Caco-2 (cell line): ENCODE measurements at regions not wholly inside any gene's neighbourhood (a gene's known extent, or its start where the extent isn't known, plus 50 kb on each side); places are given as distances from the start of the nearest gene placed in this dataset.
"Not testable (repeated sequence)": the region's sequence is repeated elsewhere in the genome, so short reads cannot be mapped to it uniquely, and the experiment has no call there.

Experiments
- BruUV-seq: library from RNA; stranded (reverse); fragments of 400-500 nt; replicated peaks from 2 replicates; lab custom pipeline; 2021; lab: Mats Ljungman, UMichigan
- CTCF ChIA-PET: fragments of 300-600 bp; sonication (Branson Sonifier 250); formaldehyde crosslinking; loops from one replicate; lab custom pipeline; 2022; ENCODE audit warnings: antibody characterized with exemption; lab: Charles Lee
- POLR2A ChIA-PET: fragments of 300-600 bp; sonication (Branson Sonifier 250); formaldehyde crosslinking; loops from one replicate; lab custom pipeline; 2022; ENCODE audit warnings: antibody characterized with exemption; lab: Charles Lee
- DNase-seq, 2 experiments: peaks; one replicate each; pipeline versions ENCODE4 v3.0.0 to v3.0.0-alpha.2; 2020 to 2022
- H3K27me3 ChIP-seq: replicated peaks from 2 replicates; pipeline ENCODE4 v1.6.0; 2011; ENCODE audit warnings: low read length; ENCODE audit not compliant: control insufficient read depth, insufficient read depth
- H3K36me3 ChIP-seq: 2 replicates; pipeline ENCODE4 v1.5.1; 2011; ENCODE audit warnings: low read length; ENCODE audit not compliant: control insufficient read depth, insufficient read depth
- H3K4me1 ChIP-seq: fragments of 250-450 bp; sonication (Bioruptor Pico); 2 replicates; pipeline ENCODE4 v1.5.1; 2020; ENCODE audit warnings: mild to moderate bottlenecking
- H3K4me3 ChIP-seq: 2 replicates; pipeline ENCODE4 v1.5.1; 2011; ENCODE audit warnings: low read depth, mild to moderate bottlenecking, control low read depth, low read length
- H3K9me3 ChIP-seq: fragments of 250-450 bp; sonication (Bioruptor Pico); 2 replicates; pipeline ENCODE4 v1.5.1; 2020; ENCODE audit warnings: mild to moderate bottlenecking, moderate library complexity
- H3K27ac Mint-ChIP-seq: one replicate; pipeline ENCODE4 v1.8.0; 2022; ENCODE audit warnings: mixed read lengths; ENCODE audit not compliant: unreplicated experiment
- H3K27me3 Mint-ChIP-seq: one replicate; pipeline ENCODE4 v1.8.0; 2022; ENCODE audit warnings: mixed read lengths; ENCODE audit not compliant: insufficient read depth, unreplicated experiment
- H3K36me3 Mint-ChIP-seq: one replicate; pipeline ENCODE4 v1.8.0; 2022; ENCODE audit warnings: mild to moderate bottlenecking, mixed read lengths; ENCODE audit not compliant: insufficient read depth, unreplicated experiment
- H3K4me1 Mint-ChIP-seq: one replicate; pipeline ENCODE4 v1.8.0; 2022; ENCODE audit warnings: low read depth, mixed read lengths; ENCODE audit not compliant: unreplicated experiment
- H3K4me3 Mint-ChIP-seq: one replicate; pipeline ENCODE4 v1.8.0; 2022; ENCODE audit warnings: mild to moderate bottlenecking, moderate library complexity, mixed read lengths; ENCODE audit not compliant: unreplicated experiment
- H3K9me3 Mint-ChIP-seq: one replicate; pipeline ENCODE4 v1.8.0; 2022; ENCODE audit warnings: mixed read lengths; ENCODE audit not compliant: unreplicated experiment
- CTCF ChIP-seq, 2 experiments: fragments of 200-600 bp in 1 of 2; IDR thresholded peaks; 1 replicate in 1 of 2; 2 replicates in 1 of 2; pipeline versions ENCODE4 v1.5.1 to v1.8.0; 2011 to 2022; ENCODE audit warnings: antibody characterized with exemption in 1 of 2, control low read depth in 1 of 2, inconsistent platforms in 1 of 2, low read depth in 1 of 2, low read length in 1 of 2, mild to moderate bottlenecking in 1 of 2, moderate library complexity in 1 of 2; ENCODE audit not compliant: insufficient read depth in 1 of 2, severe bottlenecking in 1 of 2, unreplicated experiment in 1 of 2
- intact Hi-C: fragments of 100-400 bp; cut with micrococcal nuclease; formaldehyde crosslinking; loops from one replicate; pipeline ENCODE4 v1.10.0; 2022; ENCODE audit not compliant: unreplicated experiment

DNA sequence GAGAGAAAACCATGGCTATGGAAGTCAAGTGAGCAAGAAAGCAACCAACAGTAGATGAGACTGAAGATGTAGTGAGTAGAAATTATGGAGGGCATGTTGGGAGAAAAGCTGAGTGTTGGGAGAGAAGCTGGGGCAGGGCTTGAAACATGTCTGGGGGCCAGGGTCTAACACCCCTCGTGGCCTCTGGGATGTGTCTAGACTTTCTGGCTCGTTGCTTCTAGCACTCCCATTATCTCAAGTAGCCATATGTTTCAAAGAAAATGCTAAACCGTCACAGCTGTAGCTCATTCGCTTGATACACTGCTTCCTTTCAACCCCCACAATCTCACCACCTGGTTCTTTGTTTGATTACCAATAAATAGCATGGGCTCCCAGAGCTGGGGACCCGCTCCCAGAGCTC is 83.8 kb upstream of the BCHE start:
- no peaks in the 10 kb centered on the region for H3K9me3 Mint-ChIP-seq
- intact Hi-C loops, result no loop called here
- no peak for TF ChIP-seq CTCF (IDR thresholded peaks at IDR 0.05; ENCODE audit: insufficient read depth in 1 of 2, low read depth in 1 of 2, low read length in 1 of 2, severe bottlenecking in 1 of 2, unreplicated experiment in 1 of 2)
- no peaks in the 10 kb centered on the region for H3K36me3 Mint-ChIP-seq
- Histone ChIP-seq H3K4me3 (no peak overlapping the region), H3K9me3 (no peaks in the 10 kb centered on the region), H3K27me3 (no peaks in the 10 kb centered on the region), H3K4me1 (no peaks in the 10 kb centered on the region), H3K36me3 (no peaks in the 10 kb centered on the region)
- H3K4me1 Mint-ChIP-seq, result no peaks in the 10 kb centered on the region
- DNase-seq, result no peak
- ChIA-PET POLR2A (no interaction called here), CTCF (no interaction called here)
- H3K4me3 Mint-ChIP-seq, result no peak overlapping the region
- no peak overlapping the region for H3K27ac Mint-ChIP-seq
- BruUV-seq, result no TSS peak
- H3K27me3 Mint-ChIP-seq, result no peaks in the 10 kb centered on the region

DNA sequence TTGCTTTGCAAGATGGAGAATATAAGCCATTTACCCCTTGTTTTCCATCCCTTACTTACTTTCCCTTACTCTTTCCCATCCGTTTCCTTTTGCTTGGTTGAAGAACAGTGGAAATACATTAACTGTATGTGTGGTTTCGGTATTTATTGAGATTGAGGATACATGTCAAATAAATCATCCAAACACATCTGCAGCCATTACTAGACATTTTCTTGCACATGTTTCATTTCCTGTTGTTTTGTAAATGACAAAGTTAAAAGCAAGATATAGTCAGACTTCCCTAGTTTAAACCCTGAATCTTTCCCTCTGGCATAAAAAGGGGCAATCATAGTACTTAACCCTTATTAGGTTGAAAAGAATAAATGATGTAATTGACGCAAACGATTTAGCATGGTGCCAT is 82.1 kb upstream of the BCHE start:
- no peak for DNase-seq
- H3K27me3 Mint-ChIP-seq, result no peaks in the 10 kb centered on the region
- no peak overlapping the region for H3K4me3 Mint-ChIP-seq
- no peaks in the 10 kb centered on the region for H3K4me1 Mint-ChIP-seq
- no peak for TF ChIP-seq CTCF (IDR thresholded peaks at IDR 0.05; ENCODE audit: insufficient read depth in 1 of 2, low read depth in 1 of 2, low read length in 1 of 2, severe bottlenecking in 1 of 2, unreplicated experiment in 1 of 2)
- intact Hi-C loops, result no loop called here
- Histone ChIP-seq H3K4me3 (no peak overlapping the region), H3K9me3 (no peaks in the 10 kb centered on the region), H3K27me3 (no peaks in the 10 kb centered on the region), H3K36me3 (no peaks in the 10 kb centered on the region), H3K4me1 (no peaks in the 10 kb centered on the region)
- POLR2A ChIA-PET, result no interaction called here
- H3K27ac Mint-ChIP-seq, result no peak overlapping the region
- no peaks in the 10 kb centered on the region for H3K9me3 Mint-ChIP-seq
- CTCF ChIA-PET, result no interaction called here
- BruUV-seq, result no TSS peak
- no peaks in the 10 kb centered on the region for H3K36me3 Mint-ChIP-seq

GRCh38 chr3:165918657-165918979 is 81.4 kb upstream of the BCHE start:
- intact Hi-C loops, result no loop called here
- Histone ChIP-seq H3K9me3 (no peaks in the 10 kb centered on the region), H3K4me1 (no peaks in the 10 kb centered on the region), H3K4me3 (no peak overlapping the region), H3K27me3 (no peaks in the 10 kb centered on the region), H3K36me3 (no peaks in the 10 kb centered on the region)
- no TSS peak for BruUV-seq
- no peaks in the 10 kb centered on the region for H3K36me3 Mint-ChIP-seq
- TF ChIP-seq CTCF (IDR thresholded peaks at IDR 0.05; ENCODE audit: insufficient read depth in 1 of 2, low read depth in 1 of 2, low read length in 1 of 2, severe bottlenecking in 1 of 2, unreplicated experiment in 1 of 2), result no peak
- no peaks in the 10 kb centered on the region for H3K27me3 Mint-ChIP-seq
- POLR2A ChIA-PET, result no interaction called here
- no peaks in the 10 kb centered on the region for H3K9me3 Mint-ChIP-seq
- H3K4me3 Mint-ChIP-seq, result no peak overlapping the region
- CTCF ChIA-PET, result no interaction called here
- DNase-seq, result no peak
- no peaks in the 10 kb centered on the region for H3K4me1 Mint-ChIP-seq
- no peak overlapping the region for H3K27ac Mint-ChIP-seq

DNA sequence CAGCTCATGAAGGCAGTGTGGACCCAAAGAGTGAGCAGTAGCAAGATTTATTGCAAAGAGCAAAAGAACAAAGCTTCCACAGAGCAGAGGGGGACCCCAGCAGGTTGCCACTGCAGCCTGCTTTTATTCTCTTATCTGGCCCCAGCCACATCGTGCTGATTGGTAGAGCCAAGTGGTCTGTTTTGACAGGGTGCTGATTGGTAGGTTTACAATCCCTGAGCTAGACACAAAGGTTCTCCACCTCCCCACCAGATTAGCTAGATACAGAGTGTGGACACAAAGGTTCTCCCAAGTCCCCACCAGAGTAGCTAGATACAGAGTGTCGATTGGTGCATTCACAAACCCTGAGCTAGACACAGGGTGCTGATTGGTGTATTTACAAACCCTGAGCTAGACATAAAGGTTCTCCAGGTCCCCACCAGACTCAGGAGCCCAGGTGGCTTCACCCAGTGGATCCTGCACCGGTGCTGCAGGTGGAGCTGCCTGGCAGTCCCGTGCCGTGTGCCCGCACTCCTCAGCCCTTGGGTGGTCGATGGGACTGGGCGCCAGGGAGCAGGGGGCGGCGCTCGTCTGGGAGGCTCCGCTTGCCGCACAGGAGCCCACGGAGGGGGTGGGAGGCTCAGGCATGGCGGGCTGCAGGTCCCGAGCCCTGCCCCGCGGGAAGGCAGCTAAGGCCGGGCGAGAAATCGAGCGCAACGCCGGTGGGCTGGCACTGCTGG is 80.9 kb upstream of the BCHE start:
- DNase-seq, H3K4me1 ChIP-seq, POLR2A ChIA-PET, H3K27ac Mint-ChIP-seq, intact Hi-C loops, H3K9me3 ChIP-seq, CTCF ChIA-PET, BruUV-seq, H3K4me3 ChIP-seq, H3K27me3 ChIP-seq, H3K4me3 Mint-ChIP-seq, H3K36me3 ChIP-seq, H3K4me1 Mint-ChIP-seq, H3K36me3 Mint-ChIP-seq, H3K27me3 Mint-ChIP-seq, H3K9me3 Mint-ChIP-seq: not testable (repeated sequence)

- not testable (repeated sequence) for H3K4me1 Mint-ChIP-seq, BruUV-seq
Measured at GRCh38 chr3:165915104-165915503, 77.9 kb upstream of the BCHE start.

More at GRCh38 chr3:165915104-165915503, 77.9 kb upstream of the BCHE start:
- H3K27ac Mint-ChIP-seq, H3K36me3 ChIP-seq, H3K4me1 ChIP-seq, H3K27me3 Mint-ChIP-seq, H3K9me3 ChIP-seq, intact Hi-C loops, POLR2A ChIA-PET, H3K4me3 Mint-ChIP-seq, H3K36me3 Mint-ChIP-seq, H3K9me3 Mint-ChIP-seq, CTCF ChIA-PET, DNase-seq, H3K27me3 ChIP-seq, H3K4me3 ChIP-seq: not testable (repeated sequence)
